Calu3 (cell line): ENCODE measurements at regions not wholly inside any gene's neighbourhood (a gene's known extent, or its start where the extent isn't known, plus 50 kb on each side); places are given as distances from the start of the nearest gene placed in this dataset.
"Not testable (repeated sequence)": the region's sequence is repeated elsewhere in the genome, so short reads cannot be mapped to it uniquely, and the experiment has no call there.

Source experiments
- BruUV-seq: library from RNA; stranded (reverse); fragments of 400-500 nt; replicated peaks from 2 replicates; lab custom pipeline; 2021; lab: Mats Ljungman, UMichigan
- CTCF ChIA-PET: fragments of 300-600 bp; sonication (Branson Sonifier 250); formaldehyde crosslinking; loops from one replicate; lab custom pipeline; 2022; ENCODE audit warnings: antibody characterized with exemption; lab: Charles Lee
- DNase-seq: peaks from one replicate; pipeline ENCODE4 v3.0.0; 2022
- H3K27ac Mint-ChIP-seq: one replicate; pipeline ENCODE4 v1.8.0; 2022; ENCODE audit warnings: mixed read lengths; ENCODE audit not compliant: unreplicated experiment
- H3K27me3 Mint-ChIP-seq: one replicate; pipeline ENCODE4 v1.8.0; 2022; ENCODE audit warnings: mixed read lengths; ENCODE audit not compliant: unreplicated experiment
- H3K36me3 Mint-ChIP-seq: one replicate; pipeline ENCODE4 v1.8.0; 2022; ENCODE audit warnings: mild to moderate bottlenecking, moderate library complexity, mixed read lengths; ENCODE audit not compliant: insufficient read depth, unreplicated experiment
- H3K4me1 Mint-ChIP-seq: one replicate; pipeline ENCODE4 v1.8.0; 2022; ENCODE audit warnings: mild to moderate bottlenecking, low read depth, mixed read lengths; ENCODE audit not compliant: unreplicated experiment
- H3K4me3 Mint-ChIP-seq: one replicate; pipeline ENCODE4 v1.8.0; 2022; ENCODE audit warnings: mild to moderate bottlenecking, low read depth, moderate library complexity, mixed read lengths; ENCODE audit not compliant: unreplicated experiment
- H3K9me3 Mint-ChIP-seq: one replicate; pipeline ENCODE4 v1.8.0; 2022; ENCODE audit warnings: low read depth, mixed read lengths; ENCODE audit not compliant: unreplicated experiment
- CTCF ChIP-seq: fragments of 200-600 bp; IDR thresholded peaks from one replicate; pipeline ENCODE4 v1.8.0; 2022; ENCODE audit warnings: antibody characterized with exemption; ENCODE audit not compliant: unreplicated experiment
- intact Hi-C: fragments of 100-400 bp; cut with micrococcal nuclease; formaldehyde crosslinking; loops from one replicate; pipeline ENCODE4 v1.10.0; 2022; ENCODE audit not compliant: unreplicated experiment

GRCh38 chr9:38125889-38126288 is 56.9 kb upstream of the SHB start:
- DNase-seq, result no peak
- intact Hi-C loops, result no loop called here
- no peak for TF ChIP-seq CTCF
- CTCF ChIA-PET, result no interaction called here
- Mint-ChIP-seq H3K27me3 (peaks cover 37% of the 10 kb centered on the region), H3K27ac (no peak overlapping the region), H3K36me3 (no peaks in the 10 kb centered on the region), H3K9me3 (no peaks in the 10 kb centered on the region), H3K4me1 (peaks cover 9% of the 10 kb centered on the region), H3K4me3 (no peak overlapping the region)
- no TSS peak for BruUV-seq

DNA sequence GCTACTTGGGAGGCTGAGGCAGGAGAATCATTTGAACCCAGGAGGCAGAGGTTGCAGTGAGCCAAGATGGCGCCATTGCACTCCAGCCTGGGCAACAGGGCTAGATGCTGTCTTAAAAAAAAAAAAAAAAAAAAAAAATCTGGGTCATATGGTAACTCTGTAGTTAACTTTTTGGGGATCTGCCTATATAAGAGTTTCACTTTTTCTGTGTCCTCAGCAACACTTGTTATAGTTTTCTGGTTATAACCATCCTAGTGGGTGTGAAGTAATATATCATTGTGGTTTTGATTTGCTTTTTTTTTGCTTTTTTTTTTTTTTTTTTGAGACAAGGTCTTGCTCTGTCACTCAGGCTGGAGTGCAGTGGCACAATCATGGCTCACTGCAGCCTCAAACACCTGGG is 54.3 kb upstream of the SHB start:
- intact Hi-C loops, H3K36me3 Mint-ChIP-seq, H3K4me3 Mint-ChIP-seq, BruUV-seq, DNase-seq, CTCF ChIA-PET, H3K27ac Mint-ChIP-seq, H3K9me3 Mint-ChIP-seq: not testable (repeated sequence)
- H3K4me1 Mint-ChIP-seq, result peaks cover 23% of the 10 kb centered on the region
- peaks cover 37% of the 10 kb centered on the region for H3K27me3 Mint-ChIP-seq

DNA sequence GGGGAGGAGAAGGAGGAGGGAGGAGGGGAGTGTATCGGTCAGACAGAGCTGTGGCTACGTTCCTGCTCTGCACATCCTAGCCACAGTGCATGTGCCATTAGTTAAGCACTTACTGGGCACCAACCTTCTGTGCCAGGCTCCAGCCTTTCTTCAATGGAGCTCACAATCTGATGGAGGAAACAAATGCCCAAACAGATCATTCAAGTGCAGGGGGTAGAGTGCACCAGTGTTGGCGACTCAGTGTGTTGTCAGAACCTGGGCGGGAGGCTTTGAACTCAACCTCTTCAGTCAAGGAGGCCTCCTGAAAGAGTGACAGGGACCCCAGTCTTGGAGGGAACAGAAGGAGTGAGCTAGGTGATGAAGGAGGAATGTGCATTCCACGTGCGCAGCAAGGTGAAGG is 51.9 kb upstream of the SHB start:
- Mint-ChIP-seq H3K27ac (no peak overlapping the region), H3K4me1 (peaks cover 18% of the 10 kb centered on the region), H3K9me3 (no peaks in the 10 kb centered on the region), H3K27me3 (peaks cover 18% of the 10 kb centered on the region), H3K4me3 (no peak overlapping the region), H3K36me3 (no peaks in the 10 kb centered on the region)
- no peak for DNase-seq
- CTCF ChIA-PET, result no interaction called here
- no TSS peak for BruUV-seq
- no peak for TF ChIP-seq CTCF
- intact Hi-C loops, result no loop called here

- H3K27me3 Mint-ChIP-seq, result peaks cover 6% of the 10 kb centered on the region
- no TSS peak for BruUV-seq
These were observed 50.7 kb upstream of the SHB start for GRCh38 chr9:38119560-38120236.

More at GRCh38 chr9:38119560-38120236, 50.7 kb upstream of the SHB start:
- intact Hi-C loops, result no loop called here
- H3K27ac Mint-ChIP-seq, result no peak overlapping the region
- peaks cover 15% of the 10 kb centered on the region for H3K4me1 Mint-ChIP-seq
- DNase-seq, result no peak
- TF ChIP-seq CTCF, result no peak
- CTCF ChIA-PET, result no interaction called here
- H3K9me3 Mint-ChIP-seq, result no peaks in the 10 kb centered on the region
- no peak overlapping the region for H3K4me3 Mint-ChIP-seq
- H3K36me3 Mint-ChIP-seq, result no peaks in the 10 kb centered on the region
